Activated gamma-delta T cell (primary cell): ENCODE measurements at regions not wholly inside any gene's neighbourhood (a gene's known extent, or its start where the extent isn't known, plus 50 kb on each side); places are given as distances from the start of the nearest gene placed in this dataset.

ENCODE experiments used
- DNase-seq: peaks from one replicate; lab custom pipeline; 2025; lab: John Stamatoyannopoulos, UW

- no peak for DNase-seq
Measured at GRCh38 chr21:21605521-21605920, 607.3 kb downstream of the NCAM2 start.

- no peak for DNase-seq
Measured at GRCh38 chr21:21606041-21606440, 607.8 kb downstream of the NCAM2 start.

- DNase-seq: no peak
Measured at GRCh38 chr21:21612466-21612865, 614.3 kb downstream of the NCAM2 start.

- no peak for DNase-seq
Measured at GRCh38 chr21:21614966-21615365, 616.8 kb downstream of the NCAM2 start.

GRCh38 chr21:21622460-21623234, 624.4 kb downstream of the NCAM2 start:
- no peak for DNase-seq

GRCh38 chr21:21624674-21625073, 626.5 kb downstream of the NCAM2 start:
- no peak for DNase-seq

- DNase-seq: no peak
Measured at GRCh38 chr21:21631961-21632360, 633.8 kb downstream of the NCAM2 start.

GRCh38 chr21:21632926-21633325, 634.7 kb downstream of the NCAM2 start:
- DNase-seq: no peak

- DNase-seq: no peak
Measured at GRCh38 chr21:21661741-21662140, 663.5 kb downstream of the NCAM2 start.

GRCh38 chr21:21662776-21663175, 664.6 kb downstream of the NCAM2 start:
- DNase-seq: no peak

- DNase-seq: no peak
Measured at GRCh38 chr21:21664871-21665270, 666.7 kb downstream of the NCAM2 start.

- no peak for DNase-seq
Measured at GRCh38 chr21:21666689-21667088, 668.5 kb downstream of the NCAM2 start.

GRCh38 chr21:21668198-21668597, 670.0 kb downstream of the NCAM2 start:
- DNase-seq: no peak

GRCh38 chr21:21673959-21674358, 675.8 kb downstream of the NCAM2 start:
- DNase-seq: no peak

GRCh38 chr21:21675601-21676000, 677.4 kb downstream of the NCAM2 start:
- no peak for DNase-seq

- no peak for DNase-seq
Measured at GRCh38 chr21:21682172-21682571, 684.0 kb downstream of the NCAM2 start.

GRCh38 chr21:21688889-21689288, 690.7 kb downstream of the NCAM2 start:
- DNase-seq: no peak

GRCh38 chr21:21690068-21690665, 692.0 kb downstream of the NCAM2 start:
- no peak for DNase-seq

- DNase-seq: no peak
Measured at GRCh38 chr21:21712748-21713520, 714.7 kb downstream of the NCAM2 start.

GRCh38 chr21:21713651-21714180, 715.5 kb downstream of the NCAM2 start:
- no peak for DNase-seq

- no peak for DNase-seq
Measured at GRCh38 chr21:21714426-21714825, 716.2 kb downstream of the NCAM2 start.

- no peak for DNase-seq
Measured at GRCh38 chr21:21715266-21715969, 717.2 kb downstream of the NCAM2 start.
